K562 (cell line): ENCODE measurements at regions not wholly inside any gene's neighbourhood (a gene's known extent, or its start where the extent isn't known, plus 50 kb on each side); places are given as distances from the start of the nearest gene placed in this dataset.

ENCODE experiments used
- ATAC-seq: fragments of 200-7000 bp; cut with Tn5 transposase; 3 replicates; pipeline ENCODE4 v1.9.1; 2020; ENCODE audit warnings: moderate library complexity
- BruUV-seq: library from RNA; stranded (reverse); fragments of 400-500 nt; replicated peaks from 2 replicates; lab custom pipeline; 2021; lab: Mats Ljungman, UMichigan
- CTCF ChIA-PET: fragments of 300-600 bp; formaldehyde crosslinking; extraction: SDS; loops from one replicate; lab custom pipeline; 2021; ENCODE audit warnings: low intra/inter-chr PET ratio; lab: Yijun Ruan, JAX
- POLR2A ChIA-PET: fragments of 300-600, 350-650 bp; sonication (Branson Sonifier 250); formaldehyde crosslinking; extraction: SDS; loops from one replicate; lab custom pipeline; 2021; ENCODE audit warnings: antibody characterized with exemption, inconsistent platforms; lab: Yijun Ruan, JAX
- DNase-seq, 4 experiments: peaks; one replicate each; pipeline versions ENCODE4 v3.0.0 to v3.0.0-alpha.2; 2011 to 2018; ENCODE audit warnings: low spot score in 3 of 4, mixed read lengths in 3 of 4; ENCODE audit errors: extremely low read depth in 1 of 4
- FAIRE-seq: peaks from 2 replicates; lab custom pipeline; 2011; peaks lifted over from hg19 to GRCh38; lab: Jason Lieb, UNC
- H2AFZ ChIP-seq: 2 replicates; pipeline ENCODE4 v1.6.0; 2011; ENCODE audit warnings: low read depth, low read length, control low read depth, inconsistent platforms
- H3K27ac ChIP-seq: fragments of 200-600 bp; 3 replicates; pipeline ENCODE4 v1.8.0; 2011; ENCODE audit warnings: low read depth, mild to moderate bottlenecking, control low read depth, inconsistent platforms, low read length, moderate library complexity, mixed read lengths; ENCODE audit errors: extremely low read depth
- H3K27me3 ChIP-seq, 2 experiments: fragments of 300-600 bp in 1 of 2; 2 replicates in 1 of 2; 3 replicates in 1 of 2; pipeline versions ENCODE4 v1.6.0 to v1.8.0; 2011; ENCODE audit warnings: inconsistent platforms in 2 of 2, low read length in 2 of 2, mild to moderate bottlenecking in 1 of 2, mixed read lengths in 1 of 2, moderate library complexity in 1 of 2; ENCODE audit not compliant: control insufficient read depth in 2 of 2, insufficient read depth in 2 of 2
- H3K36me3 ChIP-seq: fragments of 300-600 bp; 3 replicates; pipeline ENCODE4 v1.8.0; 2011; ENCODE audit warnings: mild to moderate bottlenecking, low read length, inconsistent platforms; ENCODE audit not compliant: control insufficient read depth, insufficient read depth
- H3K4me1 ChIP-seq, 2 experiments: fragments of 200-600 bp in 1 of 2; replicated peaks in 1 of 2; 2 replicates in 1 of 2; 3 replicates in 1 of 2; pipeline versions ENCODE4 v1.5.1 to v1.8.0; 2011; ENCODE audit warnings: inconsistent platforms in 2 of 2, low read length in 2 of 2, mild to moderate bottlenecking in 1 of 2, mixed read lengths in 1 of 2, moderate library complexity in 1 of 2; ENCODE audit not compliant: control insufficient read depth in 2 of 2, insufficient read depth in 2 of 2
- H3K4me2 ChIP-seq: 2 replicates; pipeline ENCODE4 v1.6.1; 2011; ENCODE audit warnings: low read length, control low read depth, inconsistent platforms, mixed read lengths; ENCODE audit not compliant: insufficient read depth
- H3K4me3 ChIP-seq: fragments of 200-600 bp; sonication (generic), shearing (Covaris generic); 2 replicates; pipeline ENCODE4 v1.5.1; 2016; ENCODE audit warnings: control low read depth, inconsistent platforms
- H3K79me2 ChIP-seq: fragments of 200-600 bp; 3 replicates; pipeline ENCODE4 v1.8.0; 2011; ENCODE audit warnings: low read length, inconsistent platforms; ENCODE audit not compliant: control insufficient read depth, insufficient read depth
- H3K9ac ChIP-seq, 2 experiments: 2 replicates each; pipeline versions ENCODE4 v1.6.0 to v1.6.1; 2011; ENCODE audit warnings: low read depth in 2 of 2, low read length in 2 of 2, control low read depth in 1 of 2, inconsistent platforms in 1 of 2, mild to moderate bottlenecking in 1 of 2, mixed read lengths in 1 of 2; ENCODE audit not compliant: insufficient read depth in 1 of 2
- H3K9me1 ChIP-seq: one replicate; pipeline ENCODE4 v1.6.0; 2011; ENCODE audit warnings: inconsistent platforms, mild to moderate bottlenecking, low read length, moderate library complexity; ENCODE audit not compliant: control insufficient read depth, insufficient read depth
- H3K9me3 ChIP-seq: replicated peaks from 2 replicates; pipeline ENCODE4 v1.5.1; 2011; ENCODE audit warnings: low read depth, low read length, inconsistent platforms; ENCODE audit not compliant: control insufficient read depth, insufficient read depth
- H4K20me1 ChIP-seq: replicated peaks from 2 replicates; pipeline ENCODE4 v1.6.1; 2011; ENCODE audit warnings: low read length, inconsistent platforms, mixed read lengths; ENCODE audit not compliant: control insufficient read depth, insufficient read depth
- BRD9 ChIP-seq: fragments of 450-650 bp; IDR thresholded peaks from 2 replicates; pipeline ENCODE4 v1.6.1; 2018; ENCODE audit warnings: low read depth; ENCODE audit not compliant: partially characterized antibody
- FIP1L1 ChIP-seq: fragments of 200-400 bp; formaldehyde crosslinking; IDR thresholded peaks from 2 replicates; pipeline ENCODE4 v1.6.1; 2018; ENCODE audit warnings: mild to moderate bottlenecking, low read depth, low read length; ENCODE audit not compliant: poor library complexity, severe bottlenecking
- FOXM1 ChIP-seq, 2 experiments: fragments of 450-650 bp in 1 of 2; sonication (generic) in 1 of 2; formaldehyde crosslinking in 1 of 2; IDR thresholded peaks; 2 replicates each; pipeline versions ENCODE4 v1.6.1 to v1.9.0; 2017 to 2022; ENCODE audit warnings: low read depth in 2 of 2, mild to moderate bottlenecking in 2 of 2, missing genetic modification reagents in 1 of 2, moderate library complexity in 1 of 2
- MAFF ChIP-seq: IDR thresholded peaks from 2 replicates; pipeline ENCODE4 v1.6.1; 2012; ENCODE audit warnings: low read length, improper control_type of control experiment
- MBD2 ChIP-seq: sonication (generic); IDR thresholded peaks from 2 replicates; pipeline ENCODE4 v1.6.1; 2016; ENCODE audit warnings: low read depth, borderline replicate concordance
- MTA1 ChIP-seq: fragments of 450-650 bp; IDR thresholded peaks from 2 replicates; pipeline ENCODE4 v1.6.1; 2017; ENCODE audit warnings: borderline replicate concordance
- SMARCA5 ChIP-seq: fragments of 450-650 bp; IDR thresholded peaks from 2 replicates; pipeline ENCODE4 v1.6.1; 2016
- WGBS: fragments of 100-300 bp; shearing (Covaris generic); methylation state at CpG from one replicate; pipeline ENCODE4 v1.1.6; 2016; ENCODE audit warnings: low coverage, mixed read lengths; ENCODE audit not compliant: insufficient coverage; ENCODE audit errors: missing lambda C conversion rate; 5-methylcytosine and 5-hydroxymethylcytosine counted together
- in situ Hi-C: fragments of 300-500 bp; cut with MboI; formaldehyde crosslinking; loops from 4 replicates; pipeline ENCODE4 v1.15.0; 2018; ENCODE audit warnings: inconsistent platforms, mixed read lengths
- intact Hi-C: fragments of 100-400 bp; cut with micrococcal nuclease; formaldehyde crosslinking; loops from 2 replicates; pipeline ENCODE4 v1.14.2; 2022
- TF ChIP-seq, protein P1 (sequence below): fragments of 450-650 bp; IDR thresholded peaks from 2 replicates; pipeline ENCODE4 v1.6.1; 2017; ENCODE audit warnings: mild to moderate bottlenecking, moderate library complexity

DNA sequence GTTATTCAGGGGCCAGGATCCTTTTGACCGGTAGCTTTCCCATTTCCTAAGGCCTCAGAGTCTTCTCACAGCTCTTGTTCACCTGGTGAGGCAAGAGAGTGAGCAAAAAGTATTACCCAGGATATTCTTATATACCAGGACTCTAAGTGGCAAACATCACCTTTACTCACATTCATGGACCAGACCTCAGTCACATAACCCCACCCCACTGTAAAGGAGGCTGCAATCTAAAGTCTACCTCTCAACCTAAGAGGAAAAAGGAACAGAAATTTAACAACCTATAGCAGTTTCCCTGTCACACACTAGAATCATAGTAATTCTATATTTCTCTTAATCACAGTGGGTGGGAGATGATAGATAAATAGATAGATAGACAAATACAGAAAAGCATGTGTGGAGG lies 176.0 kb upstream of the PTPRZ1 start:
- Histone ChIP-seq H3K79me2 (no peaks in the 10 kb centered on the region), H3K9me1 (no peaks in the 10 kb centered on the region), H3K4me3 (no peak overlapping the region), H3K4me1 (no peaks in the 10 kb centered on the region), H2AFZ (no peak overlapping the region), H3K27ac (no peak overlapping the region), H3K9me3 (no peaks in the 10 kb centered on the region), H3K27me3 (no peaks in the 10 kb centered on the region), H3K9ac (no peak overlapping the region), H3K4me2 (no peak overlapping the region), H4K20me1 (no peaks in the 10 kb centered on the region), H3K36me3 (no peaks in the 10 kb centered on the region)
- TF ChIP-seq, protein P1, sequence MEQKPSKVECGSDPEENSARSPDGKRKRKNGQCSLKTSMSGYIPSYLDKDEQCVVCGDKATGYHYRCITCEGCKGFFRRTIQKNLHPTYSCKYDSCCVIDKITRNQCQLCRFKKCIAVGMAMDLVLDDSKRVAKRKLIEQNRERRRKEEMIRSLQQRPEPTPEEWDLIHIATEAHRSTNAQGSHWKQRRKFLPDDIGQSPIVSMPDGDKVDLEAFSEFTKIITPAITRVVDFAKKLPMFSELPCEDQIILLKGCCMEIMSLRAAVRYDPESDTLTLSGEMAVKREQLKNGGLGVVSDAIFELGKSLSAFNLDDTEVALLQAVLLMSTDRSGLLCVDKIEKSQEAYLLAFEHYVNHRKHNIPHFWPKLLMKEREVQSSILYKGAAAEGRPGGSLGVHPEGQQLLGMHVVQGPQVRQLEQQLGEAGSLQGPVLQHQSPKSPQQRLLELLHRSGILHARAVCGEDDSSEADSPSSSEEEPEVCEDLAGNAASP = no peak
- no peak for TF ChIP-seq MAFF
- no peak for TF ChIP-seq SMARCA5
- no peak for TF ChIP-seq FOXM1 (IDR thresholded peaks at IDR 0.05; ENCODE audit: low read depth)
- TF ChIP-seq FOXM1 (CRISPR knock-in tag; IDR thresholded peaks at IDR 0.05; ENCODE audit: low read depth) = no peak
- no peak for TF ChIP-seq FIP1L1
- TF ChIP-seq MTA1 = no peak
- no peak for TF ChIP-seq BRD9
- TF ChIP-seq MBD2 = no peak
- ChIA-PET CTCF (no interaction called here), POLR2A (interaction anchor here (0.6 kb wide), 1 partner anchor 30 kb away, joined by 5 read pairs; no protein-coding TSS in a partner anchor)
- WGBS = 0% methylated on average over 1 of the region's 1 CpG
- no TSS peak for BruUV-seq
- FAIRE-seq = no peak
- in situ Hi-C loops (no loop called here), intact Hi-C loops (no loop called here)
- no peak for ATAC-seq
- no peak for DNase-seq
